ENCODE measurements at regions not wholly inside any gene's neighbourhood (a gene's known extent, or its start where the extent isn't known, plus 50 kb on each side); places are given as distances from the start of the nearest gene placed in this dataset.
"Not testable (repeated sequence)": the region's sequence is repeated elsewhere in the genome, so short reads cannot be mapped to it uniquely, and the experiment has no call there.

DNA sequence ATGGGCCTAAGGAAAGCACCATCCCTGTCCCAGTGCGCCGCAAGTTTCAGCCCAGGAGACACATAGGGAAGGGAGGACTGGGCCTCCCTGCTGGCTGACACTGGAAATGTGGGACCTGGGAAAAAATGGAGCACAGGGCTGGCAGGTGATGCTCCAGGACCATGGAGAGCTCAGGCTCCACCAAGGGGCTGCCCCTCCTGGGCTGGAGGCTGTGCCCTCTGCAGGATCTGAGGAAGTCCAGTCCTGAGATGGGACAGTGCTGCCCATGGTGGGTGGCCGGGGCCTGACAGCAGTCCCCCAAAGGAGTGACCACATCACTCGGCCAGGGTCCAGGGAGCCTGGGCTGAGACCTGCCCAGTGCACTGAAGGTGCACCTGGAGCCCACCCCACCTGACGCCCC lies 108.6 kb upstream of the TEKT4 start:
- intact Hi-C loops (cut with DNase I) = no loop called here
- TF ChIP-seq POLR2A (IDR thresholded peaks at IDR 0.05) = no peak
- TF ChIP-seq, protein P1, sequence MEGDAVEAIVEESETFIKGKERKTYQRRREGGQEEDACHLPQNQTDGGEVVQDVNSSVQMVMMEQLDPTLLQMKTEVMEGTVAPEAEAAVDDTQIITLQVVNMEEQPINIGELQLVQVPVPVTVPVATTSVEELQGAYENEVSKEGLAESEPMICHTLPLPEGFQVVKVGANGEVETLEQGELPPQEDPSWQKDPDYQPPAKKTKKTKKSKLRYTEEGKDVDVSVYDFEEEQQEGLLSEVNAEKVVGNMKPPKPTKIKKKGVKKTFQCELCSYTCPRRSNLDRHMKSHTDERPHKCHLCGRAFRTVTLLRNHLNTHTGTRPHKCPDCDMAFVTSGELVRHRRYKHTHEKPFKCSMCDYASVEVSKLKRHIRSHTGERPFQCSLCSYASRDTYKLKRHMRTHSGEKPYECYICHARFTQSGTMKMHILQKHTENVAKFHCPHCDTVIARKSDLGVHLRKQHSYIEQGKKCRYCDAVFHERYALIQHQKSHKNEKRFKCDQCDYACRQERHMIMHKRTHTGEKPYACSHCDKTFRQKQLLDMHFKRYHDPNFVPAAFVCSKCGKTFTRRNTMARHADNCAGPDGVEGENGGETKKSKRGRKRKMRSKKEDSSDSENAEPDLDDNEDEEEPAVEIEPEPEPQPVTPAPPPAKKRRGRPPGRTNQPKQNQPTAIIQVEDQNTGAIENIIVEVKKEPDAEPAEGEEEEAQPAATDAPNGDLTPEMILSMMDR (IDR thresholded peaks at IDR 0.05) = no peak
- TF ChIP-seq POLR2AphosphoS5 (IDR thresholded peaks at IDR 0.05) = no peak
- Histone ChIP-seq H3K4me1 (replicated peaks) (no peaks in the 10 kb centered on the region), H3K9me3 (no peaks in the 10 kb centered on the region), H3K27me3 (replicated peaks; ENCODE audit: insufficient read depth) (no peaks in the 10 kb centered on the region), H3K36me3 (no peaks in the 10 kb centered on the region), H3K4me3 (no peak overlapping the region), H3K27ac (no peak overlapping the region)
- WGBS = 76% methylated on average over 4 of the region's 5 CpGs
- DNase-seq (ENCODE audit: low spot score) = no peak

DNA sequence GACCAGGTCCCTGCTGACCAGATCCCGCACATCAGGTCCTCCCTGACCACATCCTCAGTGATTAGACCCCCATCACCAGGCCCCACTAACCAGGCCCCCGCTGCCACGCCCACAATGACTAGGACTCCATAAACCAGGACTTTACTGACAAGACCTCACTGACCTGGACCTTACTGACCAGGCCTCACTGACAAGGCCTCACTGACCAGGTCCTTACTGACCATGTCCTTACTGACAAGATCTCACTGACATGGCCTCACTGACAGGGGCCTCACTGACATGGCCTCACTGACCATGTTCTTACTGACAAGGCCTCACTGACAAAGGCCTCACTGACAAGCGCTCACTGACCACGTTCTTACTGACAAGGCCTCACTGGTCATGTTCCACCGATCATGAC lies 107.9 kb upstream of the TEKT4 start:
- intact Hi-C loops (cut with DNase I) = no loop called here

DNA sequence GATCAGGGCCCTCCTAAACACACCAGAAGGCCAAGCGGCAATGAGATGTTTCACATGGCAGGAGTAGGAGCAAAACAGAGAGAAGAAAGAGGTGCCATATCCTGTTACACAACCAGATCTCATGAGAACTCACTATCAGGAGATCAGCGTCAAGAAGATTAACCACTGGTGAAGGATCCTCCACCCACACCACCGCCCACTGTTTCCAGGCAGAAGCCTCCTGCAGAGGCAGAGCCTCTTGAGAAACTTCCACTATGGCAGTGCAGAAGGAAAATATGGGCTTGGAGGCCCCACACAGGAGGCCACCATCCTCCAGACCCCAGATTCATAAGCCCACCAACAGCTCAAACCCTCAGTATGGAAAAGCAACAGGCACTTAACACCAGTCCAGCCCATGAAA lies 106.9 kb upstream of the TEKT4 start:
- H3K27ac ChIP-seq; DNase-seq (ENCODE audit: low spot score); H3K27me3 ChIP-seq (replicated peaks; ENCODE audit: insufficient read depth); H3K36me3 ChIP-seq; H3K4me1 ChIP-seq (replicated peaks); H3K9me3 ChIP-seq; H3K4me3 ChIP-seq; intact Hi-C loops (cut with DNase I): not testable (repeated sequence)
- 94% methylated on average over 3 of the region's 3 CpGs for WGBS

More for the DNA sequence above, 107.9 kb upstream of the TEKT4 start:
- Histone ChIP-seq H3K27me3 (replicated peaks; ENCODE audit: insufficient read depth) (no peaks in the 10 kb centered on the region), H3K36me3 (no peaks in the 10 kb centered on the region), H3K9me3 (no peaks in the 10 kb centered on the region), H3K4me1 (replicated peaks) (no peaks in the 10 kb centered on the region), H3K27ac (no peak overlapping the region), H3K4me3 (no peak overlapping the region)
- WGBS = 87% methylated on average over 6 of the region's 6 CpGs
- DNase-seq (ENCODE audit: low spot score) = no peak
- TF ChIP-seq POLR2A (IDR thresholded peaks at IDR 0.05) = no peak
- TF ChIP-seq, protein P1 (IDR thresholded peaks at IDR 0.05) = no peak
- TF ChIP-seq POLR2AphosphoS5 (IDR thresholded peaks at IDR 0.05) = no peak

DNA sequence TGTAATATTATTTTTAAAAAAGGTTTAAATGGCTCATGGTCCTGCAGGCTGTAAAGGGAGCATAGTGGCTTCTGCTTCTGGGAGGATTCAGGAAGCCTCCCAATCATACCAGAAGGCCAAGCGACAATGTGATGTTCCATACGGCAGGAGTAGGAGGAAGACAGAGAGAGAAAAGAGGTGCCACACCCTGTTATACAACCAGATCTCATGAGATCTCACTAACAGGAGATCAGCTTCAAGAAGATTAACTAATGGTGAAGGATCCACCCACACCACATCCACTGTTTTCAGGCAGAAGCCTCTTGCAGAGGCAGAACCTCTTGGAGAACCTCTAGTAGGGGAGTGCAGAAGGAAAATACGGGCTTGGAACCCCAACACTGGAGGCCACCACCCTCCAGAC lies 103.9 kb upstream of the TEKT4 start:
- H3K36me3 ChIP-seq = no peaks in the 10 kb centered on the region
- no peaks in the 10 kb centered on the region for H3K27me3 ChIP-seq (replicated peaks; ENCODE audit: insufficient read depth)
- no peak overlapping the region for H3K27ac ChIP-seq
- TF ChIP-seq POLR2AphosphoS5 (IDR thresholded peaks at IDR 0.05) (no peak), POLR2A (IDR thresholded peaks at IDR 0.05) (no peak)
- TF ChIP-seq, protein P1 (IDR thresholded peaks at IDR 0.05) = no peak
- no peaks in the 10 kb centered on the region for H3K4me1 ChIP-seq (replicated peaks)
- intact Hi-C loops (cut with DNase I) = no loop called here
- WGBS = 88% methylated on average over 3 of the region's 3 CpGs
- no peaks in the 10 kb centered on the region for H3K9me3 ChIP-seq
- no peak for DNase-seq (ENCODE audit: low spot score)
- H3K4me3 ChIP-seq = no peak overlapping the region

DNA sequence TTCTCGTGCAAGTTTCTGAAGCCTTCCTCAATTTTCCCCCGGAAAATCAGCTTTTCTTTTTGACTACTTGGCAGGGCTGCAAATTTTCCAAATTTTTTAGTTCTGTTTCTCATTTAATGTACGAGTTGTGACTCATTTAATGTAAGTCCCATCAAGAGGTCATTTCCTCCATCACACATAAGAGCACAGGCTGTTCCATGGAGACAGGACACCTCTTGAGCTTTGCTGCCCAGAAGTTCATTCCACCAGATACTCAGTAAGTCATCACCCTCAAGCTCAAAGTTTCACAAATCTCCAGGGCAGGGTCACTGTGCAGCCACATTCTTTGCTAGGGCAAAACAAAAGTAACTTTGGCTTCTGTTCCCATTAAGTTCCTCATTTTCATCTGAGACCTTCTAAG lies 101.5 kb upstream of the TEKT4 start:
- no peaks in the 10 kb centered on the region for H3K4me1 ChIP-seq (replicated peaks)
- WGBS = 86% methylated on average over 3 of the region's 3 CpGs
- TF ChIP-seq, protein P1 (IDR thresholded peaks at IDR 0.05) = no peak
- TF ChIP-seq POLR2A (IDR thresholded peaks at IDR 0.05) = no peak
- TF ChIP-seq POLR2AphosphoS5 (IDR thresholded peaks at IDR 0.05) = no peak
- H3K27ac ChIP-seq = no peak overlapping the region
- DNase-seq (ENCODE audit: low spot score) = no peak
- H3K9me3 ChIP-seq = no peaks in the 10 kb centered on the region
- no peak overlapping the region for H3K4me3 ChIP-seq
- intact Hi-C loops (cut with DNase I) = no loop called here
- no peaks in the 10 kb centered on the region for H3K27me3 ChIP-seq (replicated peaks; ENCODE audit: insufficient read depth)
- no peaks in the 10 kb centered on the region for H3K36me3 ChIP-seq

Data from prostate gland (tissue), 2 donors.